Testis (tissue), 2 donors: ENCODE measurements at regions not wholly inside any gene's neighbourhood (a gene's known extent, or its start where the extent isn't known, plus 50 kb on each side); places are given as distances from the start of the nearest gene placed in this dataset.
"Not testable (repeated sequence)": the region's sequence is repeated elsewhere in the genome, so short reads cannot be mapped to it uniquely, and the experiment has no call there.

Experiments
- DNase-seq: peaks from one replicate; pipeline ENCODE4 v3.0.0-alpha.2; 2019
- H3K27ac ChIP-seq, 2 donors: fragments of 200-600 bp; sonication (generic); one replicate each; pipeline ENCODE4 v1.5.1; 2019
- H3K27me3 ChIP-seq: fragments of 200-600 bp; sonication (generic); one replicate; pipeline ENCODE4 v1.5.1; 2019
- H3K36me3 ChIP-seq: fragments of 200-600 bp; sonication (generic); one replicate; pipeline ENCODE4 v1.5.1; 2017; ENCODE audit warnings: low read depth; ENCODE audit errors: missing control alignments
- H3K4me1 ChIP-seq: fragments of 200-600 bp; sonication (generic); one replicate; pipeline ENCODE4 v1.5.1; 2019
- H3K4me3 ChIP-seq, 2 donors: fragments of 200-600 bp; sonication (generic); one replicate each; pipeline ENCODE4 v1.5.1; 2017 to 2019
- H3K9me3 ChIP-seq: fragments of 200-600 bp; sonication (generic); one replicate; pipeline ENCODE4 v1.5.1; 2017
- CTCF ChIP-seq, 3 experiments: fragments of 450-650 bp in 2 of 3; fragments of 200-600 bp in 1 of 3; sonication (generic) in 1 of 3; IDR thresholded peaks; one replicate each; pipeline ENCODE4 v1.5.1; 2016 to 2019; ENCODE audit warnings: antibody characterized with exemption in 3 of 3, mild to moderate bottlenecking in 2 of 3, moderate library complexity in 1 of 3
- POLR2A ChIP-seq: fragments of 450-650 bp; IDR thresholded peaks from one replicate; pipeline ENCODE4 v1.6.1; 2017; ENCODE audit warnings: antibody characterized with exemption, mild to moderate bottlenecking, moderate library complexity
- WGBS, 2 donors: methylation state at CpG; one replicate each; pipeline ENCODE4 v1.1.5; 2018; 5-methylcytosine and 5-hydroxymethylcytosine counted together
- intact Hi-C: fragments of 100-400 bp; cut with DNase I; formaldehyde crosslinking; loops from one replicate; pipeline ENCODE4 v1.15.1; 2023; ENCODE audit warnings: low total_unique reads

DNA sequence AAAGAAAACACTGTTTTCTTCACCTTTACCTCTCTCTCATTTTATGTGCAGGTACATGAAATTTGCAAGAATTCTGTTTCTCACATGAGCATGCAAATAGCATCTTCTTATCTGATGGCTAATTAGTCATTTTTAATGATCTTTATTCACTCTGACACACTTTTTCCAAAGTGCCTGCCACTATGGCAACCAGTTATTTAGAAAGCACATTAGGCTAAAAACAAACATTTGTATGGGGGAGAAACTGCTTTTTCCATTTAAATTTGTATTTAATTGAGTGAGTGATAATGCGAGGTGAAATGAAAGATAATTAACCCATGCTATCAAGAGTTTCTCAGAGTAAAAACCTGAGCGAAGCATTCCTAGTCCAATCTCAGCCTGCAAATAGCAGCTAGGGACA, 365.0 kb downstream of the MAT2B start:
- TF ChIP-seq CTCF (IDR thresholded peaks at IDR 0.05) (no peak), POLR2A (no peak)
- Histone ChIP-seq H3K4me1 (no peaks in the 10 kb centered on the region), H3K36me3 (no peaks in the 10 kb centered on the region), H3K27me3 (no peaks in the 10 kb centered on the region), H3K27ac (no peak overlapping the region), H3K4me3 (no peak overlapping the region), H3K9me3 (no peaks in the 10 kb centered on the region)
- DNase-seq, result no peak
- intact Hi-C loops, result no loop called here
- WGBS, 2 donors, result 69 to 76% methylated on average over 2 of the region's 2 CpGs

GRCh38 chr5:163874431-163874830, 369.0 kb downstream of the MAT2B start:
- intact Hi-C loops, result no loop called here
- Histone ChIP-seq H3K4me3 (no peak overlapping the region), H3K27me3 (no peaks in the 10 kb centered on the region), H3K9me3 (no peaks in the 10 kb centered on the region), H3K36me3 (no peaks in the 10 kb centered on the region), H3K4me1 (no peaks in the 10 kb centered on the region), H3K27ac (no peak overlapping the region)
- TF ChIP-seq CTCF (IDR thresholded peaks at IDR 0.05), result no peak
- TF ChIP-seq POLR2A, result no peak
- DNase-seq, result no peak

GRCh38 chr5:163874912-163875311, 369.5 kb downstream of the MAT2B start:
- H3K9me3 ChIP-seq, H3K27ac ChIP-seq, H3K27me3 ChIP-seq, H3K4me3 ChIP-seq, H3K4me1 ChIP-seq, intact Hi-C loops, H3K36me3 ChIP-seq, DNase-seq: not testable (repeated sequence)
- 97 to 98% methylated on average over 3 of the region's 3 CpGs for WGBS, 2 donors

- no peak overlapping the region for H3K27ac ChIP-seq
- no peaks in the 10 kb centered on the region for H3K27me3 ChIP-seq
- DNase-seq, result no peak
- WGBS, 2 donors, result 86 to 90% methylated on average over 1 of the region's 1 CpG
- TF ChIP-seq POLR2A (no peak), CTCF (IDR thresholded peaks at IDR 0.05) (no peak)
- no peaks in the 10 kb centered on the region for H3K36me3 ChIP-seq
- no peaks in the 10 kb centered on the region for H3K9me3 ChIP-seq
- no peaks in the 10 kb centered on the region for H3K4me1 ChIP-seq
- intact Hi-C loops, result no loop called here
- H3K4me3 ChIP-seq, result no peak overlapping the region
Observed at GRCh38 chr5:163877865-163878264, 372.4 kb downstream of the MAT2B start.

DNA sequence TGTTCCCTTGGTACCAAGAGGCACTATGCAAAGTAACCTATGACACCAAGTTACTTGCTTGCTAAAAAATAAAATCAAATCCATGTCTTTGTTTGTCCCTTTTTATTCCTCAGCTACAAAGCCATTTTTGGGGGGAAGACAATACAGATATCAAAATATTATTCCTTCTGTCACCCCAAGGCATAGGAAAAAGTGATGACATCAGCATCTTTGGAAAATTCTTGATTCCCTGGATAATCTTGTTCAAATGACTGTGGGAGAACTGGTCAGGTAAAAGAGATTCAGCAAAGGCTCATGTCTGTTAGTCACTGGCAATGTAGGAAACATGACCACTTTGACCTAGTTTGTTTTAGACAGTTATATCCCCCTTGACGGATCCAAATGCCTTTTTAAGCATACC, 373.1 kb downstream of the MAT2B start:
- WGBS, 2 donors, result 89 to 91% methylated on average over 1 of the region's 1 CpG
- H3K36me3 ChIP-seq, result no peaks in the 10 kb centered on the region
- intact Hi-C loops, result no loop called here
- no peaks in the 10 kb centered on the region for H3K9me3 ChIP-seq
- DNase-seq, result no peak
- no peak overlapping the region for H3K4me3 ChIP-seq
- TF ChIP-seq POLR2A (no peak), CTCF (IDR thresholded peaks at IDR 0.05) (no peak)
- H3K27ac ChIP-seq, result no peak overlapping the region
- no peaks in the 10 kb centered on the region for H3K4me1 ChIP-seq
- no peaks in the 10 kb centered on the region for H3K27me3 ChIP-seq
